ENCODE measurements at regions not wholly inside any gene's neighbourhood (a gene's known extent, or its start where the extent isn't known, plus 50 kb on each side); places are given as distances from the start of the nearest gene placed in this dataset.

DNA sequence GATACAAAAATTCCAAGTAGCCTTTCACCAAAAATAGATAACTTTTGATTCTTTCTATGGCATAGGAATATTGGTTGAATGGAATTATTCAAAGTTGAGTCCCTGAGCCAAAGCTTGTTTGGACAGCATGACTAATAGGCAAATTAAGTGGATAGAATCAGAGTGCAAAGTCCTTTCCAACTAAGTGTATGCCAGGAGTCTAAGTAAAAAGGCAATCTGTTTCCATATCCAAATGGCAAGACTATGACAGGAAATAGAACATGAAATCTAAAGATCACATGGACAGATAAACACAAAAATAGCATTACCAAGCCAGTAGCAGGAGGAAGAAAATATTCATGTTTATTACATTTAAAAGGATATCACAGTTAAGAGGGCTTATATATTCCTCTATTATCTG is 804.6 kb downstream of the SLITRK6 start:
- TF ChIP-seq POLR2A (IDR thresholded peaks at IDR 0.05; ENCODE audit: low read depth, low read length) (no peak), TAF1 (IDR thresholded peaks at IDR 0.05; ENCODE audit: borderline replicate concordance, low read depth, low read length) (no peak), POLR2AphosphoS5 (IDR thresholded peaks at IDR 0.05; ENCODE audit: low read depth, low read length) (no peak)
